ENCODE measurements at regions not wholly inside any gene's neighbourhood (a gene's known extent, or its start where the extent isn't known, plus 50 kb on each side); places are given as distances from the start of the nearest gene placed in this dataset.
A peak's percentile ranks its signal among the peaks of the same experiment; 100 is the strongest.
"Not testable (repeated sequence)": the region's sequence is repeated elsewhere in the genome, so short reads cannot be mapped to it uniquely, and the experiment has no call there.

DNA sequence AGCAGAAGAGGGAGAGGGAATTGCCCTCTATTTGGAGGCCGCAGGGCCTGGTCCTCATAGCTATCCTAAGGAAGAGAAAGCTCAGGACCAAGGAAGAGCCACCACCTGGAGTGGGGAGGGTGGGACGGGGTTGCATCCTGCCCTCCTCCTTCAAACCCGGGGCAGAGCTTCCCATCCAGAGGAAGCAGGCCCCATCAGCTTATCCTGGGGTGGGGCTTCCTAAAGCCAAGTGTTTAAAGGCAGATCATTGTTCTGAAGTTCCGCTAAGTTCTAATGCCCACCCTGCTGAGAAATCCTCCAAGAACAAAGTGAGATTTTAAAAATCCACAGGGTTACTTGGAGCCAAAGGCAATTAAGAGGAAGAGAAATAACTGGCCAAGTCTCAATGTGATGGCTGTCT, 210.3 kb downstream of the C9orf152 start:
- DNase-seq = no peak
- Histone ChIP-seq H3K36me3 (no peaks in the 10 kb centered on the region), H3K9me3 (ENCODE audit: severe bottlenecking) (peaks cover 14% of the 10 kb centered on the region), H3K4me3 (ENCODE audit: low read depth, low read length) (no peak overlapping the region), H3K27ac (no peak overlapping the region), H3K27me3 (ENCODE audit: insufficient read depth, low read depth, severe bottlenecking) (no peaks in the 10 kb centered on the region)
- TF ChIP-seq, protein P1, sequence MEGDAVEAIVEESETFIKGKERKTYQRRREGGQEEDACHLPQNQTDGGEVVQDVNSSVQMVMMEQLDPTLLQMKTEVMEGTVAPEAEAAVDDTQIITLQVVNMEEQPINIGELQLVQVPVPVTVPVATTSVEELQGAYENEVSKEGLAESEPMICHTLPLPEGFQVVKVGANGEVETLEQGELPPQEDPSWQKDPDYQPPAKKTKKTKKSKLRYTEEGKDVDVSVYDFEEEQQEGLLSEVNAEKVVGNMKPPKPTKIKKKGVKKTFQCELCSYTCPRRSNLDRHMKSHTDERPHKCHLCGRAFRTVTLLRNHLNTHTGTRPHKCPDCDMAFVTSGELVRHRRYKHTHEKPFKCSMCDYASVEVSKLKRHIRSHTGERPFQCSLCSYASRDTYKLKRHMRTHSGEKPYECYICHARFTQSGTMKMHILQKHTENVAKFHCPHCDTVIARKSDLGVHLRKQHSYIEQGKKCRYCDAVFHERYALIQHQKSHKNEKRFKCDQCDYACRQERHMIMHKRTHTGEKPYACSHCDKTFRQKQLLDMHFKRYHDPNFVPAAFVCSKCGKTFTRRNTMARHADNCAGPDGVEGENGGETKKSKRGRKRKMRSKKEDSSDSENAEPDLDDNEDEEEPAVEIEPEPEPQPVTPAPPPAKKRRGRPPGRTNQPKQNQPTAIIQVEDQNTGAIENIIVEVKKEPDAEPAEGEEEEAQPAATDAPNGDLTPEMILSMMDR (IDR thresholded peaks at IDR 0.05; ENCODE audit: low read depth, low read length) = no peak

- DNase-seq; H3K4me3 ChIP-seq (ENCODE audit: low read depth, low read length); H3K36me3 ChIP-seq; H3K27me3 ChIP-seq (ENCODE audit: insufficient read depth, low read depth, severe bottlenecking); H3K27ac ChIP-seq; H3K9me3 ChIP-seq (ENCODE audit: severe bottlenecking): not testable (repeated sequence)
Observed at GRCh38 chr9:110005521-110005920, 202.4 kb downstream of the C9orf152 start.

DNA sequence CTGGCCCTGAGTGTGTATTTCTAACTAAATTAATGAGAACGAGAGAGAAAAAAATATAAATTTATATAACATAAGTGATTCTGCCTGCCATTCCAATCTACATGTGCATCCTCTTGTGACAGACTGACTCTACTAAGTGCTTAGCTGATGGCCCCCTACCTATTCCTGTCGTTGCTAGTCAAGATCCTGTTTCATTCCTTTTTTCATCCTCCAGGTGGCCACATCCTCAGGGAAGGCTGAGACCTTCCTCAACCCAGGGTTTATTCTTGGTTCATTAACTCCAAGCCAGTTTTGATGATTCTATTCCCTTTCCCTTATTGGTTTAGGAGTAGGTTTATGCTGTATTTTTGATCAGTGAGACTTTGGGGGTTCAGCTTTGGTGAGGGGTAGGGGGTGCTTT, 201.3 kb downstream of the C9orf152 start:
- H3K4me3 ChIP-seq (ENCODE audit: low read depth, low read length) = no peak overlapping the region
- DNase-seq = peak; percentile 26
- TF ChIP-seq, protein P1 (IDR thresholded peaks at IDR 0.05; ENCODE audit: low read depth, low read length) = peak; percentile 23; the same call in 1 of the 2 replicates
- no peaks in the 10 kb centered on the region for H3K9me3 ChIP-seq (ENCODE audit: severe bottlenecking)
- H3K27ac ChIP-seq = no peak overlapping the region
- H3K36me3 ChIP-seq = no peaks in the 10 kb centered on the region
- no peaks in the 10 kb centered on the region for H3K27me3 ChIP-seq (ENCODE audit: insufficient read depth, low read depth, severe bottlenecking)

DNA sequence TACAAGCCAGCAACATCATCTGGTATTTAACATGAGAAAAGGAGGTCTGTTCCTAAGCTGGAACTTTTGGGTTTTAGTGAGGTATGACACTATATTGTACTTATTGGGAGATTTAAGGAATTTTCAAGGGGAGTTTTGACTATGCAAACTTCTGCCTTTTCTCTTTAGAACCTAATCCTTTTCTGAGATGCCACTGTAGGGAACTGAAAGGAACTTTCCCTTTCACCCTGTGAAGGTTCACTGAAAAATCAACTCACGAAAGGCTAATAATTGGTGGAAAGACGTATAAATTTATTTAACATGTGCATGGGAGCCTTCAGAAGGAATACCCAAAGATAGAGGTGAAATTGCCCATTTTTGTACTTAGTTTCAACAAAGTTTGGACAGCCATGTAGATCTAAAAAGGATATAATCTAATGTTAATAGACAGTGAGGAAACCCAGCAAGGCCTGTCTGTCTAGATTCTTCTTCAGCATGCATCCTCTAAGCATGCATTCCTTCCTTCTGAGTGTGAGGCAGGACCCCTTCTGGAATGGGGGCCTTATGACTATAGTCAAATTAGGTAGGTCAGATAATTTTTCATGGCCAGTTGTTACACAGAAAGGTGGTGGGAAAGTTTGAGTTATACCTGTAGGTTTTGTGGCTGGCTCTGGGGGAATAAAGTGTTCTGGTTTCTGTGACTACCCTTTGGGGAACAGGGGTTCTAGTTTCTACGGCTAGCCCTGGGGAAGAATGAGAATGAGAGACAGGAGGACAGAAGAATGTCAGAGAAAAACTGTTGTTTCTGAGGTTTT, 200.3 kb downstream of the C9orf152 start:
- Histone ChIP-seq H3K27me3 (ENCODE audit: insufficient read depth, low read depth, severe bottlenecking) (no peaks in the 10 kb centered on the region), H3K27ac (no peak overlapping the region), H3K4me3 (ENCODE audit: low read depth, low read length) (no peak overlapping the region), H3K9me3 (ENCODE audit: severe bottlenecking) (no peaks in the 10 kb centered on the region), H3K36me3 (no peaks in the 10 kb centered on the region)
- no peak for DNase-seq
- TF ChIP-seq, protein P1 (IDR thresholded peaks at IDR 0.05; ENCODE audit: low read depth, low read length) = no peak

DNA sequence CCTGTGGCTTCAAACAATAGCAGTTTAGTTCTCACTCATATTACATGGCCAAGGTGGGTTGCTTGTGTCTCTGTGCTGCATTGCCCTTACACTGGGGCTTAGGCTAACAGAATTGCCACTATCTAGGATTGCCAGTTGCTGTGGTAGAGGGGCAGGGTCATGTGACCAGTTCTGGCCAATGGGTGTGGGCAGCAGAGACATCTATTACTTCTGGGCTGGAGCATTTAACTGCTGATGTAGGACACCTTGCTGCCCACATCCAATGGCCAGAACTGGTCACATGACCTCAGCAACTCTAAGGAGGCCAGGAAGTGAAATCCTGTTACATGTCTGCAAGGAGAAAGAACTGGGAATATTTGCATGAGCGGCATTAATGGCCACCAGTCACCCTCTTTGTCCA, 199.3 kb downstream of the C9orf152 start:
- Histone ChIP-seq H3K27me3 (ENCODE audit: insufficient read depth, low read depth, severe bottlenecking) (no peaks in the 10 kb centered on the region), H3K36me3 (no peaks in the 10 kb centered on the region), H3K27ac (no peak overlapping the region), H3K9me3 (ENCODE audit: severe bottlenecking) (no peaks in the 10 kb centered on the region), H3K4me3 (ENCODE audit: low read depth, low read length) (no peak overlapping the region)
- TF ChIP-seq, protein P1 (IDR thresholded peaks at IDR 0.05; ENCODE audit: low read depth, low read length) = no peak
- DNase-seq = no peak

GRCh38 chr9:110011628-110012320, 196.2 kb downstream of the C9orf152 start:
- H3K27ac ChIP-seq = no peak overlapping the region
- TF ChIP-seq, protein P1 (IDR thresholded peaks at IDR 0.05; ENCODE audit: low read depth, low read length) = no peak
- no peaks in the 10 kb centered on the region for H3K9me3 ChIP-seq (ENCODE audit: severe bottlenecking)

More at GRCh38 chr9:110011628-110012320, 196.2 kb downstream of the C9orf152 start:
- Histone ChIP-seq H3K27me3 (ENCODE audit: insufficient read depth, low read depth, severe bottlenecking) (no peaks in the 10 kb centered on the region), H3K36me3 (no peaks in the 10 kb centered on the region), H3K4me3 (ENCODE audit: low read depth, low read length) (no peak overlapping the region)
- DNase-seq = no peak
